ENCODE measurements at regions not wholly inside any gene's neighbourhood (a gene's known extent, or its start where the extent isn't known, plus 50 kb on each side); places are given as distances from the start of the nearest gene placed in this dataset.
"Not testable (repeated sequence)": the region's sequence is repeated elsewhere in the genome, so short reads cannot be mapped to it uniquely, and the experiment has no call there.

- no peak for DNase-seq (ENCODE audit: low spot score)
Observed at GRCh38 chr11:46181843-46182424, 60.7 kb upstream of the PHF21A start.

GRCh38 chr11:46181387-46181786 is 60.1 kb upstream of the PHF21A start:
- no peak for DNase-seq (ENCODE audit: low spot score)

- no peak for DNase-seq (ENCODE audit: low spot score)
Observed at GRCh38 chr11:46180736-46181135, 59.5 kb upstream of the PHF21A start.

- no peak for DNase-seq (ENCODE audit: low spot score)
Observed at GRCh38 chr11:46178513-46178912, 57.3 kb upstream of the PHF21A start.

GRCh38 chr11:46176421-46176820 is 55.2 kb upstream of the PHF21A start:
- DNase-seq (ENCODE audit: low spot score) = no peak

- no peak for DNase-seq (ENCODE audit: low spot score)
Observed at GRCh38 chr11:46175401-46176002, 54.2 kb upstream of the PHF21A start.

GRCh38 chr11:46171693-46172092 is 50.4 kb upstream of the PHF21A start:
- DNase-seq (ENCODE audit: low spot score) = not testable (repeated sequence)

All from AG20443 (cell line).